ENCODE measurements at regions not wholly inside any gene's neighbourhood (a gene's known extent, or its start where the extent isn't known, plus 50 kb on each side); places are given as distances from the start of the nearest gene placed in this dataset.

DNA sequence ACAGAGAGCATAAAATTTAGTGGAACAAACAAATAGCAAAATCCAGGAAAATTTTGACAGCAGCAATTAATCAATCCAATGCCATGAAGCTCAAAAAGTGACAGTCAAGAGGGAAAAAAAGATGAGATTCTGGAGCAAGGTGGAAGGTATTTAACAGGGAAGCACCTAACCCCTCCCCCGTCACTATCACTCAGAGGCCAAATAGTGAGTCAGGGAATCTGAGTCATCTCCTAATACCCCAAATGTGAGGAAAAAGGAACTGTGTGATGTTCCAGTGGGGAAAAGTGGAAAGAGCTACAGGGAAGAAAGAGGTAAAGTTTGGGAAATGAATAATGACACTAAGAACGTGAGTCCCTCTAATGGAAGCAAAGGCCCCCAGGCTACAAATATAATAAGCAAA is 113.2 kb upstream of the PHF14 start:
- intact Hi-C loops (cut with micrococcal nuclease) = no loop called here

DNA sequence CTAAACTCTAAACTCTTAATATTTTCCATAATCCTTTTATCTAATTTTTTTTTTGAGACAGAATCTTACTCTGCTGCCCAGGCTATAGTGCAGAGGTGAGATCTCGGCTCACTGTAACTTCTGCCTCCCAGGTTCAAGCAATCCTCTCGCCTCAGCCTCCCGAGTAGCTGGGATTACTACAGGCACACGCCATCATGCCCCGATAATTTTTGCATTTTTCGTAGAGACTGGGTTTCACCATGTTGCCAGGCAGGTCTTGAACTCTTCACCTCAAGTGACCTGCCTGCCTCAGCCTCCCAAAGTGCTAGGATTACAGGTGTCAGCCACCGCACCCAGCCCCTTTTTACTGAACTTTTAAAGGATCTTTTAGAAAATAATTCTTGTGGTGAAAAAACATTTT is 110.2 kb upstream of the PHF14 start:
- TF ChIP-seq, protein P1, sequence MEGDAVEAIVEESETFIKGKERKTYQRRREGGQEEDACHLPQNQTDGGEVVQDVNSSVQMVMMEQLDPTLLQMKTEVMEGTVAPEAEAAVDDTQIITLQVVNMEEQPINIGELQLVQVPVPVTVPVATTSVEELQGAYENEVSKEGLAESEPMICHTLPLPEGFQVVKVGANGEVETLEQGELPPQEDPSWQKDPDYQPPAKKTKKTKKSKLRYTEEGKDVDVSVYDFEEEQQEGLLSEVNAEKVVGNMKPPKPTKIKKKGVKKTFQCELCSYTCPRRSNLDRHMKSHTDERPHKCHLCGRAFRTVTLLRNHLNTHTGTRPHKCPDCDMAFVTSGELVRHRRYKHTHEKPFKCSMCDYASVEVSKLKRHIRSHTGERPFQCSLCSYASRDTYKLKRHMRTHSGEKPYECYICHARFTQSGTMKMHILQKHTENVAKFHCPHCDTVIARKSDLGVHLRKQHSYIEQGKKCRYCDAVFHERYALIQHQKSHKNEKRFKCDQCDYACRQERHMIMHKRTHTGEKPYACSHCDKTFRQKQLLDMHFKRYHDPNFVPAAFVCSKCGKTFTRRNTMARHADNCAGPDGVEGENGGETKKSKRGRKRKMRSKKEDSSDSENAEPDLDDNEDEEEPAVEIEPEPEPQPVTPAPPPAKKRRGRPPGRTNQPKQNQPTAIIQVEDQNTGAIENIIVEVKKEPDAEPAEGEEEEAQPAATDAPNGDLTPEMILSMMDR (IDR thresholded peaks at IDR 0.05) = no peak
- intact Hi-C loops (cut with micrococcal nuclease) = no loop called here
- Mint-ChIP-seq H3K36me3 (no peaks in the 10 kb centered on the region), H3K4me1 (no peaks in the 10 kb centered on the region), H3K9me3 (peaks cover 0 to 2% (median 0%) of the 10 kb centered on the region in 7 donors), H3K27ac (no peak overlapping the region), H3K27me3 (ENCODE audit: low read depth in 3 of 3) (no peaks in the 10 kb centered on the region), H3K4me3 (no peak overlapping the region)
- no peaks in the 10 kb centered on the region for H3K4me1 ChIP-seq (ENCODE audit: control insufficient read depth in 1 of 2, insufficient read depth in 2 of 2, low read length in 2 of 2)
- no peaks in the 10 kb centered on the region for H3K79me2 ChIP-seq (ENCODE audit: insufficient read depth, low read length)
- H4K20me1 ChIP-seq (ENCODE audit: insufficient read depth, low read length) = no peaks in the 10 kb centered on the region
- no peak overlapping the region for H3K4me3 ChIP-seq (replicated peaks in 1 of 3; ENCODE audit: low read depth in 2 of 3, low read length in 3 of 3)
- no peak overlapping the region for H2AFZ ChIP-seq (ENCODE audit: insufficient read depth, low read depth, low read length, poor library complexity, severe bottlenecking)
- no peaks in the 10 kb centered on the region for H3K27me3 ChIP-seq (ENCODE audit: control insufficient read depth in 2 of 2, insufficient read depth in 2 of 2, low read length in 2 of 2)
- DNase-seq = no peak
- 88% methylated on average over 6 of the region's 7 CpGs for whole genome bisulfite sequencing (ENCODE audit: insufficient coverage)
- H3K27ac ChIP-seq (ENCODE audit: low read depth in 1 of 2, low read length in 2 of 2) = no peak overlapping the region
- H3K9me3 ChIP-seq (replicated peaks in 1 of 2; ENCODE audit: control insufficient read depth in 1 of 2, insufficient read depth in 1 of 2, low read length in 2 of 2) = no peaks in the 10 kb centered on the region
- H3K9ac ChIP-seq (ENCODE audit: insufficient read depth, low read length, poor library complexity, severe bottlenecking) = no peak overlapping the region
- no peak overlapping the region for H3K4me2 ChIP-seq (replicated peaks; ENCODE audit: extremely low read depth, low read length, poor library complexity, severe bottlenecking)
- no peaks in the 10 kb centered on the region for H3K36me3 ChIP-seq (replicated peaks in 1 of 2; ENCODE audit: control insufficient read depth in 1 of 2, insufficient read depth in 2 of 2, low read length in 2 of 2)

More for the DNA sequence above, 113.2 kb upstream of the PHF14 start:
- Mint-ChIP-seq H3K36me3 (no peaks in the 10 kb centered on the region), H3K27ac (no peak overlapping the region), H3K4me1 (no peaks in the 10 kb centered on the region), H3K4me3 (no peak overlapping the region), H3K9me3 (peaks cover 0 to 6% (median 0%) of the 10 kb centered on the region in 7 donors), H3K27me3 (ENCODE audit: low read depth in 3 of 3) (peaks cover 0 to 1% (median 0%) of the 10 kb centered on the region in 3 donors)
- Histone ChIP-seq H3K9me3 (replicated peaks in 1 of 2; ENCODE audit: control insufficient read depth in 1 of 2, insufficient read depth in 1 of 2, low read length in 2 of 2) (no peaks in the 10 kb centered on the region), H3K79me2 (ENCODE audit: insufficient read depth, low read length) (no peaks in the 10 kb centered on the region), H4K20me1 (ENCODE audit: insufficient read depth, low read length) (no peaks in the 10 kb centered on the region), H2AFZ (ENCODE audit: insufficient read depth, low read depth, low read length, poor library complexity, severe bottlenecking) (no peak overlapping the region), H3K9ac (ENCODE audit: insufficient read depth, low read length, poor library complexity, severe bottlenecking) (no peak overlapping the region), H3K4me3 (replicated peaks in 1 of 3; ENCODE audit: low read depth in 2 of 3, low read length in 3 of 3) (no peak overlapping the region), H3K36me3 (replicated peaks in 1 of 2; ENCODE audit: control insufficient read depth in 1 of 2, insufficient read depth in 2 of 2, low read length in 2 of 2) (no peaks in the 10 kb centered on the region), H3K4me1 (ENCODE audit: control insufficient read depth in 1 of 2, insufficient read depth in 2 of 2, low read length in 2 of 2) (no peaks in the 10 kb centered on the region), H3K27me3 (ENCODE audit: control insufficient read depth in 2 of 2, insufficient read depth in 2 of 2, low read length in 2 of 2) (no peaks in the 10 kb centered on the region), H3K27ac (ENCODE audit: low read depth in 1 of 2, low read length in 2 of 2) (no peak overlapping the region), H3K4me2 (replicated peaks; ENCODE audit: extremely low read depth, low read length, poor library complexity, severe bottlenecking) (no peak overlapping the region)
- TF ChIP-seq, protein P1 (IDR thresholded peaks at IDR 0.05) = no peak
- no CpG with 5 or more reads among the region's 2 CpGs for WGBS (ENCODE audit: insufficient coverage)
- no peak for DNase-seq
